ENCODE measurements at regions not wholly inside any gene's neighbourhood (a gene's known extent, or its start where the extent isn't known, plus 50 kb on each side); places are given as distances from the start of the nearest gene placed in this dataset.
"Not testable (repeated sequence)": the region's sequence is repeated elsewhere in the genome, so short reads cannot be mapped to it uniquely, and the experiment has no call there.

DNA sequence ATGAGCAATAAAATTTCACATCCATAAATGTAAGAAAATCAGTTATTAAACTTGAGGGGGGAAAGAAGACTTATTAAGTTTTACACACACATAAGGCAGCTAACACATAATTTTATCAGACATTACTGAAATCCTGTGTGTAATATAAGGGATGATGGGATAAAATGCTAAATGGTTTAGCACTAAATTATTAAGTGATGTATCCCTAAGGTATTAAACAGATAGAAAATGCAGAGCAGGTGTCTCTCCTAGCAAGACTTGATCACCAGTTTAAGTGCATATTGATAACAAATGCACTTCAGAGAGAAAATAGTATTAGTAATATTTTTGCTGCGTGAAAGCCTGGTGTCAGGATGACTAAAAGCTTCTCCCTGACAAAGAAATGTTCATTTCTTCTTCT is 172.8 kb upstream of the ZFP64 start:
- no peak for DNase-seq

DNA sequence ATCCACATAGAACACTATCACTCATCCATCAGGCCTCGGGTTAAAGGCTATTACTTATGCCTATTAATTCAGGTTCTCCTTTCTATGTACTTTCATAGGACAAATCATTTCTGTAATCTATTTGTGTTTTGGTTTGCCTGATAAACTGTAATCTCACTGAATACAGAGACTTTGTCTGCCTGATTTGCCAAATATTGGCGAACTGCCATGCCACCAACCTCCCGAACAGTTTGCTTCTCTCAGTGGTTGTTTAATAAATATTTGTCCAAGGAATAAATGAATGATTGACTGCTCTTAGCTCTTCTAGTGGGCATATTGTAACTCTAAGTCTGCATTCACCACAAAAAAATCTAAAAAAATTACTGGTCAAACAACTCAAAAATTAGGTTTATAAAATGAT is 170.1 kb upstream of the ZFP64 start:
- DNase-seq = no peak

DNA sequence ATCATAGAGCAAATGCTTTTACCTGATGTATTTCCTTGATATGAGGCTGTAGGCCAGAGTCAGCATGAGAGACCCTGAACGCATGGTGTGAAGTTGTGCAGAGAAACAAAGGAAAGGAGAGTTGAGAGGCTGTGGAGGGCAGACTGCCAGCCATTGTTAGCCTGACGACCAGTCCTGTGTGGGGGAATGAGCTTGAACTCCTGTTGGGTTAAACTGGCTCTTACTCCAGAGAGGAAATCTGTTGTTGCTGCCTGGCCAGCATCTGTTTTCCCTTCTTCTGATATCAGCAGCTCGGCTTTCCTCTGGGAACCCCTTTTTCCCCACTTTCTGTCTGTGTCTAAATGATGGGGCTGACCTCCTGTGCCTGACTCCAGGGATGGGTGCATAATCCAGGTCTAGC is 158.2 kb upstream of the ZFP64 start:
- no peak for DNase-seq

DNA sequence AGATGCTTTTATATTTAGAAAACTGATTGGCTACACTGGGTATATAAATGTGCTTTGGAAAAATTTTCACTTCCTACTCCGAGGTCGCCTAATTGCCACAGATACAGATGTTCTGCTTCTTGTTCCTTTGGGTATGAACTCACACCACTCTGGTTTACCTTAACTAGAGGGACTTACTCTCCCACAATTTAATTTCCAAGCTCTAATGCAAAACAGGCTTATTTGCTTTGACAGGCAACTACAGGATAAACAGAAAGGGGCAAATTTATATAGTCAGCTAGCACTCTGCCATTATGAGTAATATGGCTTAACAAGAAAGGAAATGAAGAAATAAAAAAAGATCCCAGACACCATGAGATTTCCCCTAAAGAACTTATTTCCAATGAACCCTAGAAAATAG is 156.9 kb upstream of the ZFP64 start:
- no peak for DNase-seq

DNA sequence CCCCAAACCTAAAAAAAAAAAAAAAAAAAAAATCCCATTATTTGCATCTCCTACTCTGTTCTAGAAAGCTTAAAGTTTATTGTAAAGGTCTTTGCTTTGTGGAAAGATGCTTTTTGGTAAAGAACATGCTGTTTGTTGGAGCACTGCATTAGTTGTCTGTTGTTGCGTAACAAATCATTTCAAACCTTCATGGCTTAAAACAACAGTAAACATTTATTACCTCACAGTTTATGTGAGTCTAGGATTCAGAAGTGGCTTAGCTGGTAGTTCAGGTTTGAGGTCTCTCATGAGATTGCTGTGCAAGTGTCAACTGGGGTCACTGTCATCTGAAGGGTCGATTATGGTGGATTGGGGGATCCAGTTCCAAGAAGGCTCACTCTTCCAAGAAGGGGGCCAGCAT is 155.2 kb upstream of the ZFP64 start:
- no peak for DNase-seq

DNA sequence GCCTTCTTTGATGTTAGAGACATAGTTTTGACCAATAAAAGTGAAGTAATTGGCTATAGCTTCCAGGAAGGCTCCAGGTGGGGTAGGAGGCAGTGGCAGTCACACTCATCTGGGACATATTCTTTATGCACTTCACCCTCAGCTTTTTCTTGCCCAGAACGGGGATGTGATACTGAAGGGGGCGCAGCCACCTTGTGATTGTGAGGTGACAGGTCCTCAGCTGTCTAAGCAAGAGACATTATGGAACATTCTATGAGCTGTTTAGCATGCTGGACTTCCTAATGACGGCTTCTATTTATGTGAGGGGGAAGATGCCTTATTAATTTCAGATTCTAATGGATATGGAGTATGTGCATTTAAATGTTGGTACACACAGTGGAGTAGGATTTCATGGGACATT is 151.3 kb upstream of the ZFP64 start:
- no peak for DNase-seq

DNA sequence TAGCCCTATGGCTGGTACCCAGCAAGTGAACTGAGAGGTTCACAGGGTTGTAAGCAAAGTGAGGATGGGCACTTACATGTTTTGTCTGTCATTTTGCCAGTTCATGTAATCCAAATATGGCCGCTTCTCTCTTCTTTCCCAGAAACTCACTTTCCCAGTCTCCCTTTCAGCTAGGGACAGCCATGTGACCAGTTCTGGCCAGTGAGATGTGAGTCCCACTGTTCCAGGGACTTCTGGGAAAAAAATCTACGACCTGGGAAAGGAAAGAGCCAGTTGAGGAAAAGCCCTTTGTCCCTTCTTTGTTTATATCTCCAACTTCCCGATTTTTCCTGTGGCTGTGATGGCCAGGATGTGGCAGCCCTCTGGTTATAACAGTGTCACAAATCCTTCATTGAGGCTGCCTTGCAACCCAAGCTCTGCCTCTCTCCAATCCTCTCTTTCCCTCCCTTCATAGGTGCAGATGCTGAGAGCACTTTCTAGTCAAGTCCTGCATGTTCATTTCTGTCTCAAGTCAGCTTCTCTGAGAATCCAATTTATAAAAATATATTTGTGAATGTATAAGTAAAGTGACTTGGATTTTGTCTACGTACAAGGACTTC is 148.6 kb upstream of the ZFP64 start:
- DNase-seq = peak; percentile 56 to 72

DNA sequence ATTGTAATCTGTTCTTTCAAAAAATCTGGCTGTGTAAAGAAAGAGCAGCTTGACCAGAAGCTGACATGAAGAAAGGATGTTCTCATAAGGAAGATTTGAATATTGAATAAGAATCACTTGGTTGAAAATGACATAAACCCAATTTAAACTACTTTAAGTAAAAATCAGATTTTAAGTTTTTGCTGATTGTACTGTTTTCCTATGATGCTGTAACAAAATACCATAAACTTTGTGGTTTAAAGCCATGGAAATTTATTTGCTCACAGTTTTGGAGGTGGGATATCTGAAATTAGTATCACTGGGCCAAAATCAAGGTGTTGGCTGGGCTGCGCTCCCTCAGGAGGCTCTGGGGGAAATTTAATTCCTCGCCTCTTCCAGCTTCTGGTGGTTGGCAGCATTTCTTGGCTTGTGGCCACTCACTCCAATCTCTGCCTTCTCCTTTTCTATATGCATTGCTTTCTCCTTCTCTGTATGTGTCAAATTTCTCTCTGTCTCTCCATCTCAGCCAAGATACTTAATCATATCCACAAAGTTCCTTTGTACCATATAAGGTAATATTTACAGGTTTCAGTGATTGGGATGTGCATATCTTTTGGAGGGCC is 141.2 kb upstream of the ZFP64 start:
- DNase-seq = no peak

DNA sequence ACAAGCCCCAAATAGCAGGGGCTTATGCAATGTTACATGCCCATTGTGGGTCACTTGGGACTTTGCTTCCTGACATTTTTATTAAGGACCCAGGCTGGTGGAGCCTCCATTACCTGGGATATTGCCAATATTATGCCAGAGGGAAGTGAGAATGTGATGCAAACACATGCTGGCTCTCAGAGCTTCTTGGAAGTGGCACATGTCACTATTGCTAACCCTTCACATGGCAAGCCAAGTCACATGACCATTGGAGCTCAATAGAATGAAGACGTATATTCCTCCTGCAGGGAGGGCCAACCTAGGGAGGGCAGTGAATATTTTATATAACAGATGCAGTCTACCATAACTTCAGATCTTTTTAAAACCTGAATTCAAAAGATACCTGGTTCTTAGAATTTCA is 140.7 kb upstream of the ZFP64 start:
- no peak for DNase-seq

DNA sequence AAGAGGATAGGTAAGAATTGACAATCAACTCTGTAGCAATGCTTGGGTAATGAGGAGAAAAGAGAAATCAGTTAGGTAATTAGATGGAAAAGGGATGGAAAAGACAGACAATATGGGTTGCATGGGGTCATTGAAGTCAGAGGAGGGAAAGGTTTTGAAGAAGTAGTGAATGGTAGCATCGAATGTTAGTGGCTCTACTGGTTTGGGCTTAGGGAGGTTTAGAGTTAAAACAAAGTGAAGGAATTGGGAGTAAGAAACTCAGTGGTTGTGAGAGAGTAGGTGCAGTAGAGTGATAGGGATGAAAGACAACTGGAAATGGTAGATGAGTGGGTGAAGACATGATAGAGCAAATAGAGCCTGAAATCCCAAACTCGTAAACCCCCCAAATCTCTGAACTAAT is 140.1 kb upstream of the ZFP64 start:
- no peak for DNase-seq

DNA sequence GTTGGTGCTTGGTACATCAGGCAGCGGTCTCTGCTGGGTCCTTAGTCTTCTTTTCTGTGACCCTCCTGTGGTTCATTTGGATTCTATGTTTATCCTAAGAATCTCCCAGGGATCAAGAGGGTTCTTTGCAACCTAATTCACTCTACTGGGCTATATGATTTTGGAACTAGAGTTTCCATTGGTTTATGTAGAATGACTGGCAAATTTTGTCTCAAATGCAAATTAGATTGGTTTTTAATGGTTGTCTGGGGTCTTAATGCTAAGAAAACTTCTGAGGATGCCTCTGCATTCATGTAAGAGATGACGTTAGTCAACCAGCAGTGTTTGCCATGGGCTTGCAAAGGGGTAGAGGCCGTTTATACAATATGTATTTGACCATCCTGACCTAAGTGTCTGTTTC is 129.8 kb upstream of the ZFP64 start:
- DNase-seq = no peak

DNA sequence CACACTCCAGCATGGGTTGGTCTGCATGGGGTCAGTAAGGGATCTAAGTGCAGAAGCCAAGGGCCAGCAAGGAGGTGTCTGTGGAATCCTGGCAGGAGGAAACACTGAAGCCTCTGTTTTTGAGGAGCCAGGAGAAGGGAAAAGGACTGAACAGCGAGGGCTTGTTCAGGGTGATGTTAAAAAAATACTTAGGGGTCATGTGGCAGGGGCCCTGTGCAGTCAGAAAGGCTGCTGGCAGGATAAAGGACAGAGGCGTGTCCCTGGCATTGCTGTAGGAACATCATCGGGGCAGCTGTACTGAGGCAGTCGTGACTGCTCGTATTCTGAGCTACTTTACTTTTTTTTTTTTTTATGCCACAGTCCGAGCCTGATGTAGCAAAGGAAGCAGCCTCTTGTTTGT is 127.1 kb upstream of the ZFP64 start:
- DNase-seq = no peak

DNA sequence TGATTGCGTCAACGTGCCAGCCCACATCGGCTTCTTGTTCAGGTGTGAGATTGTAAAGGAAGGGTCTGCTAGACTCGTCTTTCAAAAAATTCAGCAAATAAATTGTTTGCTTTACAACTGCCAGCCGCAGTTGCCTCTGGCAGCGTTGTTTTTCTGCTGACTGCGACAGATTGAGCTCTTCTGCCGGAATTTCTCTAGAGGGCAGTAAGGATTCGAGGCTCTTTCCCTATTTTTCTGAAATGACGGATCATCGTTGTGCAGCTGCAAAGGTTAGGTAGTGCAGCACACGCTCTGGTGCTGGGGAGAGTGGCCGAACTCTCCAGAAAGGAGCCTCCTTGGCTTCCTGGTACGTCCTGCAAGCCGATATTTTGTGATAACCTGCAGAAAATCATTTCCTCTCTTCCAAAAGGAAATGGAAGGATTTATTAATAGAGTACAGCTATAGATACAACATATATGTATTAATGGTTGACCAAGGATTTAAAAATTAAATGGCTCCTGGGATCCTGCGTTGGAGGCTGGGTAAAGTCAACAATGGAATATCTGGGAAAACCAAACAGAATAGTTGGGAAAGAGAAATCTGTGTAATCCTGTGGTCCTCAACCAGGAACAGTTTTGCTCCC is 121.9 kb upstream of the ZFP64 start:
- peak; percentile 42 to 50 for DNase-seq

DNA sequence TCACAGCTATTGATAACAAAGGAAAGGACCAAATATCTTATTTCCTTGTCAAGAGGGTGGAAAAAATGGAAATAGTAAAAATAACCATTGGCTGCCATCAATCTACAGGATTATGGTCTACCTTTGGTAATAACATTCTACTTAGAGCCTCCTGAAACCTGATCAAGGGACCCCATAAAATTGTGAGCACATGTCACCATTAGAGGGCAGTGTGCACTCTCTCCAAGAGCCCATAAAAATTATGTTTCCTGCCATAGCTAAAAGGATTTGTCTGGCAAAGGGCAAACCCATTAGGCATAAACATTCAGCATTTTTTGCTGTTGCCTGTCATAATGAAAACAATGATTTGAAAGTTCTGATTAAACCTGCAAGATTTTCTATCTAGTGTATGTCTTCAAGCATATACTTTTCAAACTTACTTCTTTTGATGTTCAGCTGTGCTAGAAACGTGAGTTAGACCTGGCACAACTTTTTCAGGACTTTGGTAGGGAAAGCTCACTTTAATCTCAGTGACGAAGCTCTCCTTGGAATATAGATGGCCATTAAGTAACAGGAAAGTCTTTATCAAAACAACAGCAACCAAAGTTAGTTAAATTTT is 120.7 kb upstream of the ZFP64 start:
- DNase-seq = peak; percentile 5 to 57

DNA sequence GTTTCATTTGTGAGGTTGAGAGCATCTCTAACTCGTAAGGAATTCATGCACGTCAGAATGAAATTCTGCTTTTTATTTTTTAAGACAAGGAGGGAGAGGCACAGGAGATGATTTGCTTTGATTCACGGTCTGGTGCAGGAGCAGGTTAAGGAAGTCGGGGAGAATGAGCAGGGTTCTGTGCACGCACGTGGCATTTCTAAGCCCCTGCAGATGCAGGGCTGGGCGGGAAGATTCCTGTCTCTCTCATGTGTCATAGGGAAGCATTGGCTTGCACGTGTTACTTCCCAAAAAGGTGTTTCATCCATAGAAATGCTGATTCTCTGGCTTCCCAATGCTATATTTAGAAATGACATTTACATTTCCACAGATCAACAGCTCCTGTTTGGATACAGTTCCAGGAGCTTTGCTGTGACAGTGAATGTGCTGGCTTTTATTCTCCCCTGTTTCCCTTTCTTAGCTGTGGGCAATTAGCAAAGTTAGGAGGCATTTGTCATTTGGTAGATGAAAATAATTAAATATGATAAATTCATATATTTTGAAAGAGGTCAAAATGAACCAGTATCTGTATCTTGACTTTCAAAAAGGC is 119.7 kb upstream of the ZFP64 start:
- DNase-seq = no peak

DNA sequence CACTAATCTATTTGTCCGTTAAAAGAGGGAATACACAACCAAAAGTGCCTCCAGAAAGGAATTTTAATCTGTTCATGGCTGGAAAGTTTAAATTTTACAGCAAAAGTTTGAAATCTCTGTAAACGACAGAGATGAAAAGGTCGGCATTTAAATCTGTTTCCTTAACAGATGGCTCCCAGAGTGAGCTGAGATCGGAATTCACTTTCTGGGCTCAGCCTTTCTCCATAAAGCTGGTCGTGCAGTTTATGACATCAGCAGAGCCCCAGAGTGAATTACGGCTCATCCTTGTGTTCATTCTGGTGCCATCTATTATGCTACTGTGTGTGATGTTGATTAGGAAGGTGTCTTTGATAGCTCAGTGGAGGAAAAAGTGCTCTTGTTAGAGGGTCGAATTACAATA is 117.6 kb upstream of the ZFP64 start:
- DNase-seq = no peak

DNA sequence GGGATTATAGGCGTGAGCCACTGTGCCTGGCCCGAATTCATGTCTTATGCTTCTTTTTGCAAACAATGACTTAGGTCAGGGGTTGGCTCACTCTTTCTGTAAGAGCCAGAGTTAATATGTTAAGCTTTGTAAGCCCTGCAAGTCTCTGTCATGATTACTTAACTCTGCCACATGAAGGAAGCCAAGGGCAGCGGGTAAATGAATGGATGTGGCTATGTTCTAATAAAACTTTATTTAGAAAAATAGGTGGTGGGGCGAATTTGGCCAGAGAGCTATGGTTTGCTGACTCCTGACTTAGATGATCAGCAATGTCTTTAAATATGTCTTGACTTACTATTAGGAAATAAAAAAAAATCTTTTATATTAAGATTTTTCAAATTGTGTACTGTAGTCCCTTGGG is 114.9 kb upstream of the ZFP64 start:
- DNase-seq = no peak

DNA sequence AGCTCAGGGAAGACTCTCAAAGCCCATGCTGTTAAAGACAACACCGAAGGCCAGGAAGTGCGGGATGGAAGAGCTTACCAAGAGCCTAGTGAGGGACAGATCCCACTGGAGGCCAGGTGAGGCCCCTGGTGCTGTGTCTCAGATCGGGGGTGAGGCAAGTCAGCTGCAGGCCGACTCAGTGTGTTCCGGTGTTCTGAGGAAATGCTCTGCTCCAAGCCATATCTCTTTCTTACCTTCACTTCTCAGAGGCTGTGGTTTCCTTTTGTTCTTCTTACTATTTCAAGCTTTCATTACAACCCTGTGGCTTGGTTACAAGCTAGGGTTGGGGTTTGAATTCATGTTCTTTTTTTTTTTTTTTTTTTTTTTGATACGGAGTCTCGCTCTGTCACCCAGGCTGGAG is 114.3 kb upstream of the ZFP64 start:
- no peak for DNase-seq

DNA sequence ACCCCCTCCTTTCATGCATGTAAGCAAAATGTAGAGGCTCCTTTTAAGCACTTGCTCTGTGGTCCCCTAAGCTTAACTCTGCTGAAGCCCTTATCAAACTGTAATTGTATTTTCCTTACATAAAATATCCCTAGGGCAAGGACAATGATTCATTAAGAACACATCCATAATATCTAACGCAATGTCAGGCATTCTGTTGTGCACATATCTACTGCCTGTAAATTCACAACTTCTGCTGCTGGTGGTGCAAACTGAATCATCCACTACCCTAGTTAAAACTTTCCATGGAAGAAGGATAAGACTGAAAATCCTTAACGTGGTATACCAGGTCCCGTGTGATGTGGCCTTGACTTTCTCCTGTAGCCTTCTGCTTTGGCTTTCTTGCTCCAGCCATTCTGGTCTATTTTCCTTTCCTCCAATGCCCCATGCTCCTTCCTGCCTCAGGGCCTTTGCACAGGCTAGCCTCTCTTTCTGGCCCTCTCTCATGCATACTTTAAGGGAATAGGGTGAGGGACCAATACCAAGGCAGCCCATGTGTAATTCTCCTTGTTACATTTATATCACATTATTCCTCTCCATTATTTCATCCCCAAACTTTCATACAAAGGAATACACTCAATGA is 113.6 kb upstream of the ZFP64 start:
- no peak for DNase-seq

DNA sequence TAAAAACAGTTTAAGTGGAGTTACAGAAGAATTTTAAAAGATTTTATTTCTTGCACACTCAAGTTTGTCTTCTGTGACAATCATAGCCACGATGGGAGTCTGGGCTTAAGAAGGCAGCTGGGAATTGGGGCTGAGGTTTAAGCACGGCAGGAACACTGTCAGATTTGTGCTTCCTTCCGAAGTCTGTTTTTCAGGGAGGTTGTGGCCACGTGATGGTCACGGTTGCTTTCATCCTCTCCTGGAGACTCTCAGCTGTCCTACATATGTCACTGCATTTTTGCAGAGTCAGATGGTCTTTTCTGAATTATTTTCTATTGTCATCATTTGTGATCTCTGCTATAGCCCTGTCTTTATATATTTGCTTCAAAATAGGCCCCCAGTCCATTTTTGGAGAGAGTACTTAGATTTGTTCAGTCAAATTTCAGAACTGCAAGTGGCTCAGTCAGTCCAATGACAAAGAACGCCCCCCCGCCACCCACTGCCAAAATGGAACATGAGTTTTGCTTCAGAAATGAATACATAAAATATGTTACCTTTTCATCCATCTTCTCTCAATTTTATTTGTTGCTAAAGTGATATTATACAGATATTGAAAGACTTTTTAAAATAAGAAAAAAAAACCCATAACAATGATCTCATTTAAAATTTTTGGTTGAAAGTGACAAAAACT is 111.8 kb upstream of the ZFP64 start:
- no peak for DNase-seq

DNA sequence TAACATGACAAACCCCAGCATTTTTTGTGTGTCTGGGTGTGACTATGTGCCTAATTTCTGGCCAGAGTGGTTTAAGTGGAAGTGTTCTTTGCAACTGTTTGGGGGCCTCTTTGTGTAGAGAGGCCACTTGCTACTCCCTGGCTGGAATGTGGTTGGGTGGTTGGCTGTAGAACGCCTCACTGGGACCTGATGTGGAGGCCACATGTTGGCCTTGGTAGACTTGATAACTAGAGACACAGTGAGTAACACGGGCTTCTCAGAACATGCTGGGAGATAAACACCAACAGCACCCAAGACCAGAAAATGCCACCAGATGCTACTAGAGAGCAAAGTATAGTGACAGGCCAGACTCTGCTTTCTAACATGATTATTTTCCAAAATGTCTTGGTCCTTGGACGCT is 111.2 kb upstream of the ZFP64 start:
- no peak for DNase-seq

DNA sequence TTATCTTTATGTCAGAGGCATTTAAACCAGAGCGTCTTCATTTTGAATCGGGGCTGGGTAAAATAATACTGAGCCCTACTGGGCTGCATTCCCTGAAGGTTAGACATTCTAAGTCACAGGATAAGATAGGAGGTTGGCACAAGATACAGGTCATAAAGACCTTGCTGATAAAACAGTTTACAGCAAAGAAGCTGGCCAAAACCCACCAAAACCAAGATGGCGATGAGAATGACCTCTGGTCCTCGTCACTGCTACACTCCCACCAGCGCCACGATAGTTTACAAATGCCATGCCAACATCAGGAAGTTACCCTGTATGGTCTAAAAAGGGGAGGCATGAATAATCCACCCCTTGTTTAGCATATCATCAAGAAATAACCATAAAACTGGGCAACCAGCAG is 110.5 kb upstream of the ZFP64 start:
- DNase-seq = not testable (repeated sequence)

DNA sequence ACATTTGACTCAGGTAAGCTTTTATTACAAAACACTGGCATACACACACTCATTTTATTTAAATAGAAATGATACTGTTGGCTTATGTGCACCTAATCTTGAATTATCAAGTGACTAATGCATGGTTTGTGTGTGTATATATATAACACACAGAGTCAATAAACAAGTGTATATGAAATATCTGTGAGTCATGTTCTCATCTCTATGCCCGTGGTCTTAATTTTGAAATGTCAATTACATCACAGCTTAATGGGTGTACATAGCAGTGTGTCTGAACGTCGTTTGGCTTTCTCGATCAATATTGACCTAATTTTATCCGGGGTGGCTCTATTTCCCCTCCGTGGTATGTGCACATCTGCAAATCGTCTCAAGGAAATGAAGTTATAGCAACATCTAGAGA is 104.0 kb upstream of the ZFP64 start:
- no peak for DNase-seq
